Liver (tissue), 9 donors: ENCODE measurements at regions not wholly inside any gene's neighbourhood (a gene's known extent, or its start where the extent isn't known, plus 50 kb on each side); places are given as distances from the start of the nearest gene placed in this dataset. TPM values are rescaled to one million over a fixed set of nuclear protein-coding genes. Genes with fewer than 3 reads are reported as not detected.

Source experiments
- DNase-seq: peaks from one replicate; pipeline ENCODE4 v3.0.0-alpha.2; 2017; ENCODE audit warnings: low spot score
- H3K27ac ChIP-seq, 2 donors: one replicate each; pipeline ENCODE4 v1.7.0; 2013; ENCODE audit warnings: inconsistent platforms in 2 of 2, low read length in 2 of 2, control low read depth in 1 of 2, low read depth in 1 of 2, mild to moderate bottlenecking in 1 of 2
- H3K27me3 ChIP-seq, 4 donors: one replicate each; pipeline versions ENCODE4 v1.6.1 to v1.7.0; 2013; ENCODE audit warnings: low read length in 3 of 4, inconsistent platforms in 1 of 4, mild to moderate bottlenecking in 1 of 4, moderate library complexity in 1 of 4; ENCODE audit not compliant: control insufficient read depth in 4 of 4, insufficient read depth in 4 of 4
- H3K36me3 ChIP-seq, 4 donors: one replicate each; pipeline versions ENCODE4 v1.6.1 to v1.7.0; 2013; ENCODE audit warnings: low read length in 3 of 4, mild to moderate bottlenecking in 3 of 4, low read depth in 1 of 4, moderate library complexity in 1 of 4; ENCODE audit not compliant: control insufficient read depth in 4 of 4, insufficient read depth in 3 of 4
- H3K4me1 ChIP-seq, 4 donors: one replicate each; pipeline versions ENCODE4 v1.6.1 to v1.7.0; 2013; ENCODE audit warnings: low read length in 3 of 4, mild to moderate bottlenecking in 3 of 4, moderate library complexity in 1 of 4; ENCODE audit not compliant: control insufficient read depth in 4 of 4, insufficient read depth in 4 of 4
- H3K4me3 ChIP-seq, 3 donors: one replicate each; pipeline versions ENCODE4 v1.6.1 to v1.7.0; 2013; ENCODE audit warnings: low read length in 3 of 3, control low read depth in 1 of 3, low read depth in 1 of 3, mild to moderate bottlenecking in 1 of 3
- H3K9ac ChIP-seq, 2 donors: one replicate each; pipeline ENCODE4 v1.7.0; 2013; ENCODE audit warnings: low read length in 2 of 2, mild to moderate bottlenecking in 2 of 2, moderate library complexity in 2 of 2, control low read depth in 1 of 2, low read depth in 1 of 2
- H3K9me3 ChIP-seq, 4 donors: one replicate each; pipeline versions ENCODE4 v1.6.1 to v1.7.0; 2013; ENCODE audit warnings: low read length in 3 of 4; ENCODE audit not compliant: control insufficient read depth in 4 of 4
- ATF3 ChIP-seq: IDR thresholded peaks from 2 replicates; pipeline ENCODE4 v1.6.1; 2016; ENCODE audit warnings: antibody characterized with exemption
- CTCF ChIP-seq: fragments of 150-350 bp; IDR thresholded peaks from 2 replicates; pipeline ENCODE4 v1.5.1; 2017; ENCODE audit warnings: improper control_type of control experiment, low read depth, low read length; ENCODE audit not compliant: missing input control
- EGR1 ChIP-seq, 2 donors: IDR thresholded peaks; 2 replicates each; pipeline ENCODE4 v1.6.1; 2016 to 2018; ENCODE audit warnings: antibody characterized with exemption in 2 of 2, low read depth in 2 of 2
- FOXA1 ChIP-seq: IDR thresholded peaks from 2 replicates; pipeline ENCODE4 v1.6.1; 2016; ENCODE audit warnings: antibody characterized with exemption
- FOXA2 ChIP-seq: IDR thresholded peaks from 2 replicates; pipeline ENCODE4 v1.6.1; 2016; ENCODE audit warnings: antibody characterized with exemption
- GABPA ChIP-seq, 2 donors: IDR thresholded peaks in 1 of 2; conservative IDR thresholded peaks in 1 of 2; 2 replicates each; pipeline ENCODE4 v1.6.1; 2016; ENCODE audit warnings: antibody characterized with exemption in 2 of 2, mild to moderate bottlenecking in 1 of 2, moderate library complexity in 1 of 2
- HNF4A ChIP-seq, 2 donors: conservative IDR thresholded peaks; 2 replicates each; pipeline ENCODE4 v1.6.1; 2016; ENCODE audit warnings: antibody characterized with exemption in 2 of 2, mild to moderate bottlenecking in 2 of 2
- HNF4G ChIP-seq: IDR thresholded peaks from 2 replicates; pipeline ENCODE4 v1.6.1; 2016; ENCODE audit warnings: antibody characterized with exemption
- JUND ChIP-seq, 2 donors: IDR thresholded peaks; 2 replicates each; pipeline ENCODE4 v1.6.1; 2016; ENCODE audit warnings: antibody characterized with exemption in 2 of 2
- MAX ChIP-seq: IDR thresholded peaks from 2 replicates; pipeline ENCODE4 v1.6.1; 2016; ENCODE audit warnings: antibody characterized with exemption
- NR2F2 ChIP-seq: IDR thresholded peaks from 2 replicates; pipeline ENCODE4 v1.6.1; 2016; ENCODE audit warnings: antibody characterized with exemption
- RAD21 ChIP-seq, 2 donors: IDR thresholded peaks; 2 replicates each; pipeline ENCODE4 v1.6.1; 2016; ENCODE audit warnings: antibody characterized with exemption in 2 of 2, mild to moderate bottlenecking in 2 of 2
- REST ChIP-seq: IDR thresholded peaks from 2 replicates; pipeline ENCODE4 v1.6.1; 2016; ENCODE audit warnings: antibody characterized with exemption, mild to moderate bottlenecking
- RXRA ChIP-seq, 2 donors: IDR thresholded peaks; 2 replicates each; pipeline ENCODE4 v1.6.1; 2017 to 2018; ENCODE audit warnings: antibody characterized with exemption in 2 of 2, mild to moderate bottlenecking in 1 of 2
- SP1 ChIP-seq: IDR thresholded peaks from 2 replicates; pipeline ENCODE4 v1.6.1; 2018; ENCODE audit warnings: antibody characterized with exemption, mild to moderate bottlenecking
- TAF1 ChIP-seq: conservative IDR thresholded peaks from 2 replicates; pipeline ENCODE4 v1.6.1; 2016; ENCODE audit warnings: antibody characterized with exemption, mild to moderate bottlenecking
- YY1 ChIP-seq: IDR thresholded peaks from 2 replicates; pipeline ENCODE4 v1.6.1; 2016; ENCODE audit warnings: antibody characterized with exemption, mild to moderate bottlenecking
- WGBS: extraction: QIAGEN DNeasy Blood & Tissue Kit; methylation state at CpG from one replicate; pipeline ENCODE4 v1.1.7; 2013; 5-methylcytosine and 5-hydroxymethylcytosine counted together
- small RNA-seq: library from RNA; depleted of rRNA; stranded (forward); fragments of <200 nt; gene quantifications from one replicate; pipeline ENCODE3, GENCODE V24; 2014
- TF ChIP-seq, protein P1 (sequence below): IDR thresholded peaks from 2 replicates; pipeline ENCODE4 v1.6.1; 2016; ENCODE audit warnings: antibody characterized with exemption
- donor health status: healthy.
- donor health status: healthy.
- donor health status: healthy.
- donor health status: healthy.
- donor health status: healthy.

DNA sequence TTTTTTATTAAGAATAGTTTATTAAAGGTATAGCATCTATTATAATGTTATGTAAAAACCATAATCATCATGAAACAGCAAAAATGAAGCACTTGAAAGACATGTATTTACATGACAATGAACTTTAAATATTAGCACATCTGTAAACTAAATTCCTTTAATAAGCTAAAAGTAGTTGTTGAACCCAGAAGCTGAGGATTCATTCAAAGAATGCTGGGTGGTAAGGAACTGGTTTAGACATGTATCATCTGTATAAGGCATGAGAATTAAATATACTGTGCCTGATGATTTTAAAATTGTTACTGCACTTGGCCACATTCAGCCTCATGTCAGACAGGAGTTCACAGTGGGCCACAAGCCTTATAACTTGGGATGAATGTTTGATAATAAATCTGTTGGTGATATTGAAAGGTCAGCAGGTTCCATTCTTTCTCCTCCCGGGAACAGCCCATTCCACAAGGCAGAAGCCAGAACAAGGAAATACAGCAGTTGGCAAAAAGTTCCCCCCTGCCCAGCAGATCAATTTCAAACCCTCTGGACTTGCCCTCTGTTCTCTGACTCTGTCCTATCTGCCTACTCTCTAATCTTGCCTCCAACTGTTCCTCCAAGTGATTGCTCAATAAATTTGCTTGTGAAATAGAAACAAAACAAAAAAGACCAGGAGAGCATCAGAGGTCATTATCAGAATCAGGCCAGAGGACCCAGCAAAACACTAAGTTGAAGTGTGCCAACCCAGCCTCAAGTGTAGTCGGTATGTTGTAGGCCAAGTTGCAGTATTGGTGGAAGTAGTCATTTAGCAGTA, 49.8 kb upstream of the TEX264 start:
- Histone ChIP-seq H3K9me3 (no peaks in the 10 kb centered on the region), H3K4me3 (no peak overlapping the region), H3K9ac (peak overlapping the region in 1 of 2 donors; percentile 65), H3K27me3 (no peaks in the 10 kb centered on the region), H3K4me1 (peaks cover 8 to 69% (median 59%) of the 10 kb centered on the region in 4 donors), H3K36me3 (no peaks in the 10 kb centered on the region), H3K27ac (peak overlapping the region; percentile 64 to 90)
- no peak for DNase-seq
- TF ChIP-seq RAD21 (IDR thresholded peaks at IDR 0.05) (peak; percentile 36 to 64), RXRA (IDR thresholded peaks at IDR 0.05) (peak; percentile 98), GABPA (IDR thresholded peaks at IDR 0.05 in 1 of 2, conservative IDR thresholded peaks at IDR 0.05 in 1 of 2) (peak in 1 of 2 donors; percentile 52), NR2F2 (peak; percentile 87), FOXA1 (peak; percentile 30), JUND (IDR thresholded peaks at IDR 0.05) (peak; percentile 94), EGR1 (IDR thresholded peaks at IDR 0.05; ENCODE audit: low read depth in 2 of 2) (peak in 1 of 2 donors; percentile 71), MAX (peak; percentile 93), HNF4A (conservative IDR thresholded peaks at IDR 0.05) (peak; percentile 98 to 99), ATF3 (peak; percentile 66), YY1 (peak; percentile 86), REST (peak; percentile 73), CTCF (no peak), HNF4G (peak; percentile 86), SP1 (peak; percentile 96), TAF1 (no peak), FOXA2 (no peak)
- TF ChIP-seq, protein P1, sequence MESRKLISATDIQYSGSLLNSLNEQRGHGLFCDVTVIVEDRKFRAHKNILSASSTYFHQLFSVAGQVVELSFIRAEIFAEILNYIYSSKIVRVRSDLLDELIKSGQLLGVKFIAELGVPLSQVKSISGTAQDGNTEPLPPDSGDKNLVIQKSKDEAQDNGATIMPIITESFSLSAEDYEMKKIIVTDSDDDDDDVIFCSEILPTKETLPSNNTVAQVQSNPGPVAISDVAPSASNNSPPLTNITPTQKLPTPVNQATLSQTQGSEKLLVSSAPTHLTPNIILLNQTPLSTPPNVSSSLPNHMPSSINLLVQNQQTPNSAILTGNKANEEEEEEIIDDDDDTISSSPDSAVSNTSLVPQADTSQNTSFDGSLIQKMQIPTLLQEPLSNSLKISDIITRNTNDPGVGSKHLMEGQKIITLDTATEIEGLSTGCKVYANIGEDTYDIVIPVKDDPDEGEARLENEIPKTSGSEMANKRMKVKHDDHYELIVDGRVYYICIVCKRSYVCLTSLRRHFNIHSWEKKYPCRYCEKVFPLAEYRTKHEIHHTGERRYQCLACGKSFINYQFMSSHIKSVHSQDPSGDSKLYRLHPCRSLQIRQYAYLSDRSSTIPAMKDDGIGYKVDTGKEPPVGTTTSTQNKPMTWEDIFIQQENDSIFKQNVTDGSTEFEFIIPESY = peak; percentile 92
- 33% methylated on average over 2 of the region's 2 CpGs for WGBS

Small RNAs in the stretch of these regions (small RNA-seq; reads per million reads assigned to genes)
- gene RNU6ATAC29P = not detected
